ENCODE measurements at regions not wholly inside any gene's neighbourhood (a gene's known extent, or its start where the extent isn't known, plus 50 kb on each side); places are given as distances from the start of the nearest gene placed in this dataset.

GRCh38 chr6:62707156-62707555 is 421.1 kb upstream of the KHDRBS2 start:
- TF ChIP-seq CTCF (IDR thresholded peaks at IDR 0.05) = no peak
- no peaks in the 10 kb centered on the region for H3K27me3 Mint-ChIP-seq (ENCODE audit: low read depth, poor library complexity)
- DNase-seq = no peak
- H3K27ac Mint-ChIP-seq = no peak overlapping the region
- H3K4me1 Mint-ChIP-seq = no peaks in the 10 kb centered on the region
- H3K4me3 Mint-ChIP-seq = no peak overlapping the region
- no peaks in the 10 kb centered on the region for H3K36me3 Mint-ChIP-seq (ENCODE audit: low read depth)
- no peaks in the 10 kb centered on the region for H3K9me3 Mint-ChIP-seq

- H3K4me1 Mint-ChIP-seq = no peaks in the 10 kb centered on the region
- H3K27me3 Mint-ChIP-seq (ENCODE audit: low read depth, poor library complexity) = peaks cover under 1% of the 10 kb centered on the region
- H3K9me3 Mint-ChIP-seq = peaks cover 12% of the 10 kb centered on the region
- DNase-seq = no peak
- no peak overlapping the region for H3K27ac Mint-ChIP-seq
- TF ChIP-seq CTCF (IDR thresholded peaks at IDR 0.05) = no peak
- H3K4me3 Mint-ChIP-seq = no peak overlapping the region
- H3K36me3 Mint-ChIP-seq (ENCODE audit: low read depth) = no peaks in the 10 kb centered on the region
These were observed 397.0 kb upstream of the KHDRBS2 start for GRCh38 chr6:62683063-62683462.

GRCh38 chr6:62681108-62681507 is 395.1 kb upstream of the KHDRBS2 start:
- no peaks in the 10 kb centered on the region for H3K36me3 Mint-ChIP-seq (ENCODE audit: low read depth)
- TF ChIP-seq CTCF (IDR thresholded peaks at IDR 0.05) = no peak
- no peak overlapping the region for H3K4me3 Mint-ChIP-seq
- peaks cover 3% of the 10 kb centered on the region for H3K27me3 Mint-ChIP-seq (ENCODE audit: low read depth, poor library complexity)
- peaks cover 21% of the 10 kb centered on the region for H3K9me3 Mint-ChIP-seq
- H3K27ac Mint-ChIP-seq = no peak overlapping the region
- H3K4me1 Mint-ChIP-seq = no peaks in the 10 kb centered on the region
- no peak for DNase-seq

- Mint-ChIP-seq H3K4me3 (no peak overlapping the region), H3K27me3 (ENCODE audit: low read depth, poor library complexity) (peaks cover 1% of the 10 kb centered on the region), H3K36me3 (ENCODE audit: low read depth) (no peaks in the 10 kb centered on the region), H3K4me1 (no peaks in the 10 kb centered on the region), H3K27ac (no peak overlapping the region), H3K9me3 (peaks cover 9% of the 10 kb centered on the region)
- no peak for TF ChIP-seq CTCF (IDR thresholded peaks at IDR 0.05)
- DNase-seq = no peak
These were observed 387.0 kb upstream of the KHDRBS2 start for GRCh38 chr6:62672989-62673388.

GRCh38 chr6:62670490-62671223 is 384.6 kb upstream of the KHDRBS2 start:
- H3K9me3 Mint-ChIP-seq = no peaks in the 10 kb centered on the region
- no peaks in the 10 kb centered on the region for H3K27me3 Mint-ChIP-seq (ENCODE audit: low read depth, poor library complexity)
- no peaks in the 10 kb centered on the region for H3K36me3 Mint-ChIP-seq (ENCODE audit: low read depth)
- TF ChIP-seq CTCF (IDR thresholded peaks at IDR 0.05) = no peak
- no peak overlapping the region for H3K27ac Mint-ChIP-seq
- no peaks in the 10 kb centered on the region for H3K4me1 Mint-ChIP-seq
- no peak for DNase-seq
- no peak overlapping the region for H3K4me3 Mint-ChIP-seq

- no peaks in the 10 kb centered on the region for H3K27me3 Mint-ChIP-seq (ENCODE audit: low read depth, poor library complexity)
- no peaks in the 10 kb centered on the region for H3K9me3 Mint-ChIP-seq
- H3K36me3 Mint-ChIP-seq (ENCODE audit: low read depth) = no peaks in the 10 kb centered on the region
- H3K4me3 Mint-ChIP-seq = no peak overlapping the region
- no peak for DNase-seq
- no peak overlapping the region for H3K27ac Mint-ChIP-seq
- no peak for TF ChIP-seq CTCF (IDR thresholded peaks at IDR 0.05)
- H3K4me1 Mint-ChIP-seq = no peaks in the 10 kb centered on the region
These were observed 383.8 kb upstream of the KHDRBS2 start for GRCh38 chr6:62669831-62670230.

Measured in nephron progenitor cell (in vitro differentiated cells).